GM23338 (cell line): ENCODE measurements at regions not wholly inside any gene's neighbourhood (a gene's known extent, or its start where the extent isn't known, plus 50 kb on each side); places are given as distances from the start of the nearest gene placed in this dataset.
A peak's percentile ranks its signal among the peaks of the same experiment; 100 is the strongest.

Experiments
- ATAC-seq: fragments of 200-7000 bp; cut with Tn5 transposase; 3 replicates; pipeline ENCODE4 v1.9.1; 2020
- DNase-seq: peaks from one replicate; pipeline ENCODE4 v3.0.0-alpha.2; 2015; ENCODE audit warnings: low spot score
- H2AFZ ChIP-seq: fragments of 200-600 bp; sonication (generic); 2 replicates; pipeline ENCODE4 v1.8.0; 2016; ENCODE audit warnings: antibody characterized with exemption, mild to moderate bottlenecking, moderate library complexity
- H3F3A ChIP-seq: fragments of 200-600 bp; sonication (generic); replicated peaks from 2 replicates; pipeline ENCODE4 v1.8.0; 2017; ENCODE audit warnings: antibody characterized with exemption, mixed run types, low read depth
- H3K27ac ChIP-seq: fragments of 200-600 bp; sonication (generic); 2 replicates; pipeline ENCODE4 v1.6.1; 2016; ENCODE audit warnings: low read depth
- H3K27me3 ChIP-seq: fragments of 200-600 bp; sonication (generic); 2 replicates; pipeline ENCODE4 v1.8.0; 2016; ENCODE audit warnings: mild to moderate bottlenecking, mixed run types, moderate library complexity; ENCODE audit not compliant: insufficient read depth
- H3K36me3 ChIP-seq: fragments of 200-600 bp; sonication (generic); 2 replicates; pipeline ENCODE4 v1.8.0; 2016; ENCODE audit warnings: mild to moderate bottlenecking; ENCODE audit not compliant: insufficient read depth
- H3K4me1 ChIP-seq: fragments of 200-600 bp; sonication (generic); 2 replicates; pipeline ENCODE4 v1.8.0; 2016; ENCODE audit warnings: mild to moderate bottlenecking, moderate library complexity; ENCODE audit not compliant: insufficient read depth
- H3K4me2 ChIP-seq: fragments of 200-600 bp; sonication (generic); 2 replicates; pipeline ENCODE4 v1.7.1; 2017; ENCODE audit warnings: mixed run types
- H3K4me3 ChIP-seq: fragments of 200-600 bp; sonication (generic); 2 replicates; pipeline ENCODE4 v1.6.1; 2016; ENCODE audit warnings: mixed run types
- H3K79me2 ChIP-seq: fragments of 200-600 bp; sonication (generic); replicated peaks from 2 replicates; pipeline ENCODE4 v1.8.0; 2017; ENCODE audit warnings: mild to moderate bottlenecking; ENCODE audit not compliant: insufficient read depth
- H3K9me2 ChIP-seq: fragments of 200-600 bp; sonication (generic); 2 replicates; pipeline ENCODE4 v1.8.0; 2017; ENCODE audit not compliant: insufficient read depth
- H4K20me1 ChIP-seq: fragments of 200-600 bp; sonication (generic); replicated peaks from 2 replicates; pipeline ENCODE4 v1.8.0; 2017; ENCODE audit warnings: mild to moderate bottlenecking; ENCODE audit not compliant: insufficient read depth
- H3K27ac Mint-ChIP-seq: 2 replicates; pipeline ENCODE4 v1.8.0; 2020; ENCODE audit warnings: inconsistent platforms, mild to moderate bottlenecking, moderate library complexity, mixed read lengths
- H3K27me3 Mint-ChIP-seq: 3 replicates; pipeline ENCODE4 v1.8.0; 2022; ENCODE audit warnings: low read depth, mild to moderate bottlenecking, moderate library complexity, mixed read lengths, inconsistent platforms; ENCODE audit not compliant: insufficient read depth, poor library complexity
- H3K36me3 Mint-ChIP-seq: 3 replicates; pipeline ENCODE4 v1.8.0; 2021; ENCODE audit warnings: low read depth, mild to moderate bottlenecking, inconsistent platforms, moderate library complexity, mixed read lengths
- H3K4me1 Mint-ChIP-seq: 3 replicates; pipeline ENCODE4 v1.8.0; 2020; ENCODE audit warnings: mild to moderate bottlenecking, inconsistent platforms, mixed read lengths
- H3K4me3 Mint-ChIP-seq: 3 replicates; pipeline ENCODE4 v1.8.0; 2021; ENCODE audit warnings: moderate library complexity, mild to moderate bottlenecking, inconsistent platforms, mixed read lengths
- H3K9me3 Mint-ChIP-seq: 3 replicates; pipeline ENCODE4 v1.8.0; 2020; ENCODE audit warnings: moderate library complexity, mild to moderate bottlenecking, inconsistent platforms, mixed read lengths
- CTCF ChIP-seq, 2 experiments: fragments of 200-600 bp in 1 of 2; sonication (generic) in 1 of 2; conservative IDR thresholded peaks; 2 replicates each; pipeline versions ENCODE4 v1.5.1 to v1.6.1; 2016 to 2017; ENCODE audit warnings: antibody characterized with exemption in 2 of 2, low read depth in 2 of 2, mild to moderate bottlenecking in 2 of 2, moderate library complexity in 1 of 2
- EZH2 ChIP-seq: fragments of 200-600 bp; sonication (generic); IDR thresholded peaks from one replicate; pipeline ENCODE4 v1.8.0; 2017; ENCODE audit warnings: antibody characterized with exemption, mild to moderate bottlenecking, low read depth; ENCODE audit not compliant: unreplicated experiment
- EZH2phosphoT487 ChIP-seq: fragments of 200-600 bp; sonication (generic); IDR thresholded peaks from one replicate; pipeline ENCODE4 v1.8.1; 2018; ENCODE audit warnings: antibody characterized with exemption; ENCODE audit not compliant: unreplicated experiment
- JUNB ChIP-seq: IDR thresholded peaks from one replicate; pipeline ENCODE4 v1.6.1; 2016; ENCODE audit warnings: antibody characterized with exemption; ENCODE audit not compliant: unreplicated experiment
- NANOG ChIP-seq: IDR thresholded peaks from 2 replicates; pipeline ENCODE4 v1.6.1; 2016; ENCODE audit warnings: antibody characterized with exemption, borderline replicate concordance
- POLR2AphosphoS5 ChIP-seq: IDR thresholded peaks from 2 replicates; pipeline ENCODE4 v1.6.1; 2016; ENCODE audit warnings: antibody characterized with exemption, low read depth
- STAT1 ChIP-seq: IDR thresholded peaks from one replicate; pipeline ENCODE4 v1.6.1; 2016; ENCODE audit warnings: antibody characterized with exemption; ENCODE audit not compliant: unreplicated experiment
- ZNF114 ChIP-seq: fragments of 250-450 bp; sonication (Bioruptor Pico); IDR thresholded peaks from 2 replicates; pipeline ENCODE4 v1.5.0; 2020; ENCODE audit warnings: mild to moderate bottlenecking, moderate library complexity
- ZNF331 ChIP-seq: fragments of 250-450 bp; sonication (Bioruptor Pico); IDR thresholded peaks from 2 replicates; pipeline ENCODE4 v1.5.0; 2020; ENCODE audit warnings: low read depth, mild to moderate bottlenecking, moderate library complexity
- TF ChIP-seq, protein P1 (sequence below): IDR thresholded peaks from 2 replicates; pipeline ENCODE4 v1.6.1; 2016; ENCODE audit warnings: antibody characterized with exemption

DNA sequence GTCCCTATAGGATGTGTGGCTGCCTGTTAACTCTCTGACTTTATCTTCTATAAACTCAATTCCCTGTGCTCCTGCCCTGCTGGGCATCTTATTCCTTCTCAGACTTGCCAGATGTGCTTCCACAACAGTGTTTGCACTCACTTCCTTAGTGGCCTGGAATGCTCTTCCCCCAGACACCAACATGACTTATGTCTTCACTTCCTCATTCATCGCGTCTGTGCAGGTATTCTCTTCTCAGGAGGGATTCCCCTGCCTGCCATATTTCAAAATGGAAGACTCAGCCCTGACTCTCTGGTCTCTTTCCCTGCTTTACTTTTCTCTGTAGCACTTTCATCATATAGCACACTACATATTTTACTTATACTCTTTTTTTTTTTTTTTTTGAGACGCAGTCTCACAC lies 344.0 kb downstream of the CENPC start (continued):
- TF ChIP-seq JUNB (no peak), POLR2AphosphoS5 (no peak), CTCF (conservative IDR thresholded peaks at IDR 0.05; ENCODE audit: low read depth in 2 of 2) (no peak), ZNF331 (CRISPR knock-in tag) (no peak), ZNF114 (no peak), STAT1 (no peak)

GRCh38 chr4:67198727-67199126 lies 346.6 kb downstream of the CENPC start:
- Histone ChIP-seq H3K4me3 (no peak overlapping the region), H3K9me2 (0 out of 2 replicates have a peak, but pooled peaks cover 3% of the 10 kb centered on the region), H3F3A (no peaks in the 10 kb centered on the region), H3K4me1 (no peaks in the 10 kb centered on the region), H3K79me2 (no peaks in the 10 kb centered on the region), H3K4me2 (no peak overlapping the region), H3K27me3 (no peaks in the 10 kb centered on the region), H2AFZ (no peak overlapping the region), H4K20me1 (no peaks in the 10 kb centered on the region), H3K27ac (no peak overlapping the region), H3K36me3 (no peaks in the 10 kb centered on the region)
- H3K4me1 Mint-ChIP-seq: peaks cover 5% of the 10 kb centered on the region; the same call in 2 of the 3 replicates
- H3K27ac Mint-ChIP-seq: no peak overlapping the region
- ATAC-seq: peak; percentile 68
- TF ChIP-seq, protein P1, sequence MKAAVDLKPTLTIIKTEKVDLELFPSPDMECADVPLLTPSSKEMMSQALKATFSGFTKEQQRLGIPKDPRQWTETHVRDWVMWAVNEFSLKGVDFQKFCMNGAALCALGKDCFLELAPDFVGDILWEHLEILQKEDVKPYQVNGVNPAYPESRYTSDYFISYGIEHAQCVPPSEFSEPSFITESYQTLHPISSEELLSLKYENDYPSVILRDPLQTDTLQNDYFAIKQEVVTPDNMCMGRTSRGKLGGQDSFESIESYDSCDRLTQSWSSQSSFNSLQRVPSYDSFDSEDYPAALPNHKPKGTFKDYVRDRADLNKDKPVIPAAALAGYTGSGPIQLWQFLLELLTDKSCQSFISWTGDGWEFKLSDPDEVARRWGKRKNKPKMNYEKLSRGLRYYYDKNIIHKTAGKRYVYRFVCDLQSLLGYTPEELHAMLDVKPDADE: no peak
- TF ChIP-seq EZH2phosphoT487 (no peak), EZH2 (no peak), CTCF (conservative IDR thresholded peaks at IDR 0.05; ENCODE audit: low read depth in 2 of 2) (peak; percentile 66 to 74)
- H3K9me3 Mint-ChIP-seq: no peaks in the 10 kb centered on the region
- no peaks in the 10 kb centered on the region for H3K36me3 Mint-ChIP-seq
- H3K27me3 Mint-ChIP-seq: no peaks in the 10 kb centered on the region
- DNase-seq: peak; percentile 63
- H3K4me3 Mint-ChIP-seq: no peak overlapping the region

- Histone ChIP-seq H3K27me3 (no peaks in the 10 kb centered on the region), H3K27ac (no peak overlapping the region), H3K4me1 (peaks cover 18% of the 10 kb centered on the region), H3F3A (no peaks in the 10 kb centered on the region), H3K9me2 (no peaks in the 10 kb centered on the region), H3K36me3 (no peaks in the 10 kb centered on the region), H3K4me3 (no peak overlapping the region), H2AFZ (no peak overlapping the region), H4K20me1 (no peaks in the 10 kb centered on the region), H3K4me2 (peak overlapping the region; percentile 61), H3K79me2 (no peaks in the 10 kb centered on the region)
- H3K9me3 Mint-ChIP-seq: no peaks in the 10 kb centered on the region; the same call in 2 of the 3 replicates
- H3K4me3 Mint-ChIP-seq: no peak overlapping the region
- peaks cover 19% of the 10 kb centered on the region; the same call in 2 of the 3 replicates for H3K4me1 Mint-ChIP-seq
- peak; percentile 95 for ATAC-seq
- peak overlapping the region; percentile 47; the same call in 1 of the 2 replicates for H3K27ac Mint-ChIP-seq
- H3K27me3 Mint-ChIP-seq: peaks cover 4% of the 10 kb centered on the region
- DNase-seq: peak; percentile 53
- H3K36me3 Mint-ChIP-seq: peaks cover 3% of the 10 kb centered on the region; the same call in 2 of the 3 replicates
- TF ChIP-seq EZH2: no peak
- no peak for TF ChIP-seq NANOG
These were observed 377.5 kb downstream of the CENPC start for GRCh38 chr4:67167849-67168248.
